HUES64 (cell line): ENCODE measurements at regions not wholly inside any gene's neighbourhood (a gene's known extent, or its start where the extent isn't known, plus 50 kb on each side); places are given as distances from the start of the nearest gene placed in this dataset.

ENCODE experiments used
- H3K27ac ChIP-seq: 2 replicates; pipeline ENCODE4 v1.7.0; 2013; ENCODE audit warnings: low read depth, low read length, inconsistent platforms
- H3K27me3 ChIP-seq: 2 replicates; pipeline ENCODE4 v1.6.1; 2013; ENCODE audit warnings: mild to moderate bottlenecking, low read length; ENCODE audit not compliant: insufficient read depth
- H3K36me3 ChIP-seq: 2 replicates; pipeline ENCODE4 v1.6.1; 2013; ENCODE audit warnings: mild to moderate bottlenecking, low read length; ENCODE audit not compliant: insufficient read depth
- H3K4me1 ChIP-seq: 2 replicates; pipeline ENCODE4 v1.6.1; 2013; ENCODE audit warnings: mild to moderate bottlenecking, low read length, moderate library complexity; ENCODE audit not compliant: insufficient read depth
- H3K4me3 ChIP-seq: 2 replicates; pipeline ENCODE4 v1.5.1; 2013; ENCODE audit warnings: mild to moderate bottlenecking, low read length, moderate library complexity
- H3K9ac ChIP-seq: 2 replicates; pipeline ENCODE4 v1.6.1; 2013; ENCODE audit warnings: mild to moderate bottlenecking, low read depth, low read length
- H3K9me3 ChIP-seq: 2 replicates; pipeline ENCODE4 v1.6.1; 2013; ENCODE audit warnings: low read depth, low read length; ENCODE audit not compliant: insufficient read depth
- WGBS: fragments of 150-250, 120-280 bp; methylation state at CpG from one replicate; pipeline ENCODE4 v1.1.7; 2013; ENCODE audit warnings: missing lambda C conversion rate; 5-methylcytosine and 5-hydroxymethylcytosine counted together

DNA sequence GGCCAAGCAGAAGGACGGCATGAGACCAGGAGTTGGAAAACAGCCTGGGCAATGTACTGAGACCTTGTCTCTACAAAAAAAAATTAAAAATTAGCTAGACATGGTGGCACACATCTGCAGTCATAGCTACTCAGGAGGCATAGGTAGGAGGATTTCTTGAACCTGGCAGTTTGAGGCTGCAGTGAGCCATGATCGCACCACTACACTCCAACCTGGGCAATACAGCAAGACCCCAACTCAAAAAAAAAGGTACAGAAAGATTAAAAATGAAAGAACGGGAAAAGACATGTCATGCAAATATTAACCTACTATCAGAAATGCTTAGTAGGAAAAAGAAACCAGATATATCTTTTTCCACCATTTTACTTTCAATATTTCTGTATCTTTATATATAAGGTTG, 99.6 kb upstream of the ATP11B start:
- no peaks in the 10 kb centered on the region for H3K27me3 ChIP-seq
- no peaks in the 10 kb centered on the region for H3K36me3 ChIP-seq

DNA sequence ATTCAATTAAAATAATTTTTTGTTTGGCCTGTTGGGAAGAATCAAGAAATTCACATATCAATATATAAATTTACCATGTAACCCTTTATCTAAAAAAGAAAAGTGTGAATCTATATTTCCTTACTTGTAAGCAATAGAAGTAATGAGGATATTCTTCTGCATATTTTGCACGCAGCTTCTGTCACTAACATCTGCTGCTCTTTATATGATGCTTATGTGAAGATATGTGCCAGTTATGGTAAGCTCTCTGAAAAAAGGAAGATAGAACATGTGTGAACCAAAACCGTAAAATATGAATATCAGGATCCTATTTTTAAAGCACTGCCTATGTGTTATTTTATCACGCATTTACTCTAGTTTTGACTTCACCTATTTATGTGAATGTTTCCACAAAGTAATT, 96.4 kb upstream of the ATP11B start:
- H3K4me1 ChIP-seq, result no peaks in the 10 kb centered on the region; the same call in 1 of the 2 replicates
- H3K4me3 ChIP-seq, result no peak overlapping the region
- H3K9ac ChIP-seq, result no peak overlapping the region
- H3K36me3 ChIP-seq, result no peaks in the 10 kb centered on the region
- H3K9me3 ChIP-seq, result no peaks in the 10 kb centered on the region
- no peaks in the 10 kb centered on the region for H3K27me3 ChIP-seq
- 99% methylated on average over 3 of the region's 3 CpGs for WGBS
- no peak overlapping the region for H3K27ac ChIP-seq

More for the DNA sequence above, 99.6 kb upstream of the ATP11B start:
- Histone ChIP-seq H3K9me3 (no peaks in the 10 kb centered on the region), H3K4me3 (no peak overlapping the region), H3K9ac (no peak overlapping the region), H3K27ac (no peak overlapping the region), H3K4me1 (no peaks in the 10 kb centered on the region)
- 100% methylated on average over 2 of the region's 3 CpGs for WGBS

DNA sequence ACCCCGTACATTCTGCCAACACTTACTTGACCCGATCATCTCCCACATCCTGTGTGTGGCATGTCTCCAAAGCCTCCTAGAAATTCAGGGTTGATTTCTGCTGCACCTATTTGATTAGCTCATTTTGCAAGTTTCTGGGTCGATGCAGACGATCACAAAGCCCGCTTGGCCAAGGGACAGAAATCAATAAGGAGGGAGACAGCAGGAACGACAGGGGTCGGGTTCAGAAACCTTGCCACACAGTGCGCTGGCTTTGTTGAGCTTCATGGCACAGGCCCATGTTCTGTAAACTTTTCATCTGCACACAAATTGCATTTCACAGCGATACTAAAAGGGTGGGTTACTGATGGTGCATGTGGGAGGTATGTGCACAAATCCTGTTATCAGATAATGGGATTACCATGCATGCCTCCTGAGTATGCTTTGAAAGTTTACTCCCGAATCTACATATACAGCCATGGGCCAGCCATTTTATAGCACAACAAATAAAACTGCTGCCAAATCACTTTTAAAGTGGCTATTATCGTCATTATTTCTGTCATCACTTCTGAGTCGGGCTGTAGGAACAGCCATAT, 95.9 kb upstream of the ATP11B start:
- H3K27me3 ChIP-seq, result no peaks in the 10 kb centered on the region
- H3K9ac ChIP-seq, result no peak overlapping the region
- H3K4me1 ChIP-seq, result no peaks in the 10 kb centered on the region; the same call in 1 of the 2 replicates
- no peaks in the 10 kb centered on the region for H3K9me3 ChIP-seq
- H3K27ac ChIP-seq, result no peak overlapping the region
- no peaks in the 10 kb centered on the region for H3K36me3 ChIP-seq
- H3K4me3 ChIP-seq, result no peak overlapping the region
- WGBS, result 88% methylated on average over 12 of the region's 12 CpGs

DNA sequence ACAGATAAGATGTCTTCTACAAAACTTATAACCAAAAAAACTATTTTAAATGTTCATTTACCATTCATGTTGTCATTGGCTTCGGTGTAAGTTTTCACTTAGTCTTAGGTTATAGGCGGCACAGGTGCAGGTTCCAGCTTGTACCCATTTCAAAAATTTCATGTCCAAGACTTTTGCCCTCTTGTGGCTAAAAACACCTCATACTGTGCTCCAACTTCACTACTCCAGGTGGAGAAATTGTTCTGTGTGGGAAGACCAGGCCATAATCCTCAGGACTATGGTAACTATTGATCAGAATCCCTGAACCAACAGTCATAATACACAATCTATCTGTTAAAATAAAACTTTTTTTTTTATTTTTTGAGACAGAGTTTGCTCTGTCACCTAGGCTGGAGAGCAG, 95.2 kb upstream of the ATP11B start:
- no peak overlapping the region for H3K9ac ChIP-seq
- no peak overlapping the region for H3K4me3 ChIP-seq
- H3K36me3 ChIP-seq, result no peaks in the 10 kb centered on the region
- no peaks in the 10 kb centered on the region for H3K27me3 ChIP-seq
- no peak overlapping the region for H3K27ac ChIP-seq
- H3K9me3 ChIP-seq, result no peaks in the 10 kb centered on the region
- no peaks in the 10 kb centered on the region; the same call in 1 of the 2 replicates for H3K4me1 ChIP-seq
- WGBS, result 98% methylated on average over 2 of the region's 2 CpGs

DNA sequence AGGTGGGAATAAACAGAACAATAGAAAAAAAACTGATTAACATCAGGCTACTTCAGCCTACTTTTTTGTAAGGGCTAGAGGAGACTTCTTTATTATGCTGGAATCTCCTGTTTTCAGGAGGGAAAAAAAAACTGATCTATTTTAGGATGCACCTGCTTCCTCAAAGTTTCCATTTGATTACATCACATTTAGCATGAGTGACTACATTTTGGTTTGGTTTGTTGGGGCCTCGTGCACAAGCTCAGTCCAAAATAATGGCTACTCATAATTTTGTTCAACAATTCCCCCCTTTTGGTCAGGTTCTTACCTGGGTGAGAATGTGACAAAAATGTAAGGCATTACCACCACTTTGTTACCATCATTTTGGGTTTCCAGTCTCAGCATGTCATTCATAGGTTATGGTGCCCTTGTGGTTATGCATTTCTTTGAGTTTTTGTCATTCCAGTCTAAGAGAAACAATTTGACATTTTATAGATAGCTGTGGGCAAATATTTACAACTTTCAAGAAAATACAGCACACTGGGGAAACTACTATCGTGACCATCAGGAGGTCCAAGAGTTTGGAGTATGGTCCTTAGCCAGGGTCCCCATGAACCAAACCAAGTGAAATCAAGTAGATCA, 93.6 kb upstream of the ATP11B start:
- H3K36me3 ChIP-seq, result no peaks in the 10 kb centered on the region
- no peak overlapping the region for H3K27ac ChIP-seq
- no peaks in the 10 kb centered on the region; the same call in 1 of the 2 replicates for H3K4me1 ChIP-seq
- no peak overlapping the region for H3K4me3 ChIP-seq
- no peaks in the 10 kb centered on the region for H3K27me3 ChIP-seq
- 78% methylated on average over 2 of the region's 2 CpGs for WGBS
- no peaks in the 10 kb centered on the region for H3K9me3 ChIP-seq
- no peak overlapping the region for H3K9ac ChIP-seq

DNA sequence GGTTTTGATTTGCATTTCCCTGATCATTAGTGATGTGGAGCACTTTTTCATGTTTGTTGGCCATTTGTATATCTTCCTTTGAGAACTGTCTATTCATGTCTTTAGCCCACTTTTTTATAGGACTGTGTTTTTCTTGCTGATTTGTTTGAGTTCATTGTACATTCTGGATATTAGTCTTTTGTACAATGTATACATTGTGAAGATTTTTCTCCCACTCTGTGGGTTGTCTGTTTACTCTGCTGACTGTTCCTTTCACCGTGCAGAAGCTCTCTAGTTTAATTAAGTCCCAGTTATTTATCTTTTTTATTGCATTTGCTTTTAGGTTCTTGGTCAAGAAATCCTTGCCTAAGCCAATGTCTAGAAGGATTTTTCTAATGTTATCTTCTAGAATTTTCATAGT, 91.1 kb upstream of the ATP11B start:
- no peak overlapping the region for H3K4me3 ChIP-seq
- H3K36me3 ChIP-seq, result no peaks in the 10 kb centered on the region
- no peaks in the 10 kb centered on the region; the same call in 1 of the 2 replicates for H3K4me1 ChIP-seq
- H3K27ac ChIP-seq, result no peak overlapping the region
- no peaks in the 10 kb centered on the region for H3K9me3 ChIP-seq
- no peaks in the 10 kb centered on the region for H3K27me3 ChIP-seq
- no peak overlapping the region for H3K9ac ChIP-seq
- no CpG with 5 or more reads among the region's 1 CpG for WGBS

DNA sequence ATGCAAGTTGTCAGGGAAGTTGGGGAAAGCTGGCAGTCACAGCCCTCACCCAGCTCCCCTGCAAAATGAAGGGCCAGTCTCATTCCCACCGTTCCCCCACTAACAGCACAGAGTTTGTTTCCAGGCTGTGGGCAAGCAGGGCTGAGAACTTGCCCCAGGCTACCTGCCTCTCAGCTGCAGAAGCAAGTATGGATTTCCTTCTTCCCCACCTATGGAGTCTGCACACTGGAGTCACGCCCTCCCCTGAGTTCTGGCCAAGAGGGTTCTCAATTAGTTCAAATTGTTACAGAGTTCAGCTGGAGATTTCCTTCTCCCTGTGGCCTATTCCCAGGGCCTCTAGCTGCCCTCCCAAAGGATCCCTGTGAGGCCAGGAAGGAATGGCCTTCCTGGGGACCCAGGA, 90.1 kb upstream of the ATP11B start:
- Histone ChIP-seq H3K36me3 (no peaks in the 10 kb centered on the region), H3K4me1 (no peaks in the 10 kb centered on the region; the same call in 1 of the 2 replicates), H3K27ac (no peak overlapping the region), H3K27me3 (no peaks in the 10 kb centered on the region), H3K9ac (no peak overlapping the region), H3K9me3 (no peaks in the 10 kb centered on the region), H3K4me3 (no peak overlapping the region)
- WGBS, result 80% methylated on average over 2 of the region's 2 CpGs

DNA sequence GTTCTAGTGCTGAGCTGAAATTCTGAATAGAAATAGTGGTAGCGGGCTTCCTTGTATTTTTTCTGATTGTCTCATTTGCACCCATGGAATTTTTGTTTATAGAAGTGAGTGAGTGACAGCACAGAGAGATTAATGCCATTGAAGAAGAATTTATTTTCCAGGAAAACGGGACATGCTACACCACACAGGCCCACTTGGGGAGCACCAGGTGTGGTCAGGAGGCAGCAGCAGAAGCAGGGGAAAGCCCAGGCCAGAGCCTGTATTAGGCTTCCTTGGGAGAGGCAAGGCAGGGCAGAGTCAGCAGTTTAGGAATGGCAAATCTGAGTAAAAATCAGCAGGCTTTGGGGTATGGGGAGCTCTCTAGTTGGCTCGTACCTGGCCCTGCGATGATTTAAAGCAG, 88.4 kb upstream of the ATP11B start:
- no peaks in the 10 kb centered on the region for H3K27me3 ChIP-seq
- WGBS, result 67% methylated on average over 4 of the region's 4 CpGs
- no peak overlapping the region for H3K27ac ChIP-seq
- no peaks in the 10 kb centered on the region for H3K9me3 ChIP-seq
- H3K4me1 ChIP-seq, result no peaks in the 10 kb centered on the region; the same call in 1 of the 2 replicates
- no peak overlapping the region for H3K4me3 ChIP-seq
- H3K9ac ChIP-seq, result no peak overlapping the region
- no peaks in the 10 kb centered on the region for H3K36me3 ChIP-seq

DNA sequence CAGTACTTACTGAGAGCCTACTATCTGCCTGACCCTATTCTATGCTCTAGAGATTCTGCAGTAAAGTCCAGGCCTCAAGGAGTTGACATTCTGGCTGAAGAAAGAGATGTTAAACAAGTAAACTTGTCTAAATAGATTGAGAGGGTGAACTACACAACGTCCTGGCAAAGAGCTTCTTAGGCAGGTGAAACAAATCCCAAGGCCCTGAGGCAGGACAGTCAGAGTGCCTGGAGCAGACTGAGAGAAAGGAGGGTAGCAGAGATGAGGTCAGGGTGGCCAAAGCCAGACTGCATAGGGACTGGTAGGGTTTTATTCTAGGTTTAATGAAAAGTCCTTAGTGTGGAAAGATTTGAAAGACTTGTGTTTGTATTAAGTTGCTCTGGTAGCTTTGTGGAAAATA, 84.5 kb upstream of the ATP11B start:
- H3K9ac ChIP-seq, result no peak overlapping the region
- H3K27me3 ChIP-seq, result no peaks in the 10 kb centered on the region
- no peaks in the 10 kb centered on the region; the same call in 1 of the 2 replicates for H3K4me1 ChIP-seq
- H3K4me3 ChIP-seq, result no peak overlapping the region
- 73% methylated on average over 1 of the region's 1 CpG for WGBS
- H3K9me3 ChIP-seq, result no peaks in the 10 kb centered on the region
- H3K36me3 ChIP-seq, result no peaks in the 10 kb centered on the region
- H3K27ac ChIP-seq, result no peak overlapping the region

DNA sequence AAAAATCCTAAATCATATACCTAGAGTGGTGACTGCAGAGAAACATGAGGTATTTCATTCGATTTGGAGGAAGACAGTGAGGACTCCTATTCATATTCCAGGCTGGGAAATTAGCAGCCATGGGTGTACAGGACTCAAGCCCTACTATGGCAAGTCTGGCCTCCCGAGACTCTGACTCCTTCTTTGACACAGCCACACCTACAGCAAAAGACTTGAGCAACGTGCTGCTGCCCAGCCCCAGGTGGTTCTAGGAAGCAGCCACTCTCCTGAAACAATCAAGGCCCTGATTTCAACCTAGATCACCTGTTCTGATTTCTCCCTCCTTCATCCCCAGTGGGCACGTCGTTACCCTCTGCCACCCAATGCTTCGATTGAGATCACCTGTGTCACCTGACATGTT, 84.0 kb upstream of the ATP11B start:
- H3K4me3 ChIP-seq, result no peak overlapping the region
- H3K9me3 ChIP-seq, result no peaks in the 10 kb centered on the region
- H3K4me1 ChIP-seq, result no peaks in the 10 kb centered on the region; the same call in 1 of the 2 replicates
- no peak overlapping the region for H3K27ac ChIP-seq
- H3K36me3 ChIP-seq, result no peaks in the 10 kb centered on the region
- 90% methylated on average over 6 of the region's 6 CpGs for WGBS
- H3K9ac ChIP-seq, result no peak overlapping the region
- no peaks in the 10 kb centered on the region for H3K27me3 ChIP-seq

DNA sequence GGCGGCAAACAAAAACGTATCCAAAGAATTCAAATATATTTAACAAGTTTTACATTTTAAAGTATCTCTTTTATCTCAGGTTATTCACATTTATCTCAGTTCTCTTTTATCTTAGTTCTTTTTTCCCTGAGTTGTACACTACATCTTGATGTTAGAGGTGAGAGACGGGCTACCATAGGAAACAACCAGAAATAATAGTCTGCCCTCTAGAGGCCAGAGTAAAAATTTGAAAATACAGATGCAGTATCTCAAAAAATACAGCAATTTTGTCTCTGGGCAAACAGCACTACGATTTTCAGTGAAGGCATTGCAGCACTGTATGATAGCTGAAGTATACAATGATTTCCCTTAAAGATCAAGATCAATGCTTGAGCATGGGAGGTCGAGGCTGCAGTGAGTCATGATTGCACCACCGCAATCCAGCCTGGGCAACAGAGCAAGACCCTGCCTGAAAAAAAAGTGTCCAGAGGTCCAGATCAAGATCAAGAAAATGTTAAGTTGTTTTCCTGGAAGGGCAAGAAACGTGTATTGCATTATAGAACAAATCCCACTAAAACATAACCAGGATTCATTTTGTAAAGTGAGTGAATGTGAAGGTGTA, 82.6 kb upstream of the ATP11B start:
- no peaks in the 10 kb centered on the region for H3K36me3 ChIP-seq

More for the DNA sequence above, 82.6 kb upstream of the ATP11B start:
- Histone ChIP-seq H3K27me3 (no peaks in the 10 kb centered on the region), H3K4me3 (no peak overlapping the region), H3K9ac (no peak overlapping the region), H3K4me1 (no peaks in the 10 kb centered on the region), H3K9me3 (no peaks in the 10 kb centered on the region), H3K27ac (no peak overlapping the region)
- 73% methylated on average over 5 of the region's 7 CpGs for WGBS
